Endothelial cell (in vitro differentiated cells): ENCODE measurements at regions not wholly inside any gene's neighbourhood (a gene's known extent, or its start where the extent isn't known, plus 50 kb on each side); places are given as distances from the start of the nearest gene placed in this dataset.

Experiments used
- DNase-seq: peaks from one replicate; pipeline ENCODE4 v3.0.0; 2021; ENCODE audit warnings: low spot score
- H3K27ac Mint-ChIP-seq: one replicate; pipeline ENCODE4 v1.8.0; 2021; ENCODE audit warnings: mixed read lengths, inconsistent platforms; ENCODE audit not compliant: unreplicated experiment
- H3K27me3 Mint-ChIP-seq: one replicate; pipeline ENCODE4 v1.8.0; 2021; ENCODE audit warnings: mild to moderate bottlenecking, moderate library complexity, mixed read lengths, inconsistent platforms; ENCODE audit not compliant: unreplicated experiment
- H3K36me3 Mint-ChIP-seq: one replicate; pipeline ENCODE4 v1.8.0; 2021; ENCODE audit warnings: mild to moderate bottlenecking, low read depth, mixed read lengths, inconsistent platforms; ENCODE audit not compliant: unreplicated experiment
- H3K4me1 Mint-ChIP-seq: one replicate; pipeline ENCODE4 v1.8.0; 2021; ENCODE audit warnings: mild to moderate bottlenecking, mixed read lengths, inconsistent platforms; ENCODE audit not compliant: unreplicated experiment
- H3K4me3 Mint-ChIP-seq: one replicate; pipeline ENCODE4 v1.8.0; 2021; ENCODE audit warnings: mild to moderate bottlenecking, mixed read lengths, inconsistent platforms; ENCODE audit not compliant: unreplicated experiment
- H3K9me3 Mint-ChIP-seq: one replicate; pipeline ENCODE4 v1.8.0; 2021; ENCODE audit warnings: mixed read lengths, inconsistent platforms; ENCODE audit not compliant: unreplicated experiment
- CTCF ChIP-seq: fragments of 200-600 bp; sonication (generic); IDR thresholded peaks from one replicate; pipeline ENCODE4 v1.5.0; 2021; ENCODE audit warnings: antibody characterized with exemption; ENCODE audit not compliant: unreplicated experiment

DNA sequence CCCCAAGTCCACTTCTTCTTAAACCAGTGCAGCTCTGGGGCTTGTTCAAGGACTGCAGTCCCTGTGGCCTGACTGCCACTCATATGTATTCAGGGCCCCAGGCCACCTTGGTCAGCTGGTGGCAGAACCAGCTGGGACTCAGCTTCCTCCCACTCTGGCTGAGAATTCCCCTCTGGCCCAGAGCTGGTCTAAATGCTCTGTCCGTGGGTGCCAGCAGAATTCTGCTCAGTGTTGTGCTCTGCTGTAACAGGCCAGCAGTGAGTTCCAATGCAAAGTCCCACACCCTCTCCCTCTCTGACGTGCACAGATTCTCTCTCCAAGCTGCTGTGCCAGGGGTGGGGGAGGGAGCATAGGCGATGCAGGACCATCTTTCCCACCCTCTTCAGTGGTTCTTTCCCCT lies 210.4 kb upstream of the RGS6 start:
- H3K9me3 Mint-ChIP-seq: no peaks in the 10 kb centered on the region
- H3K4me3 Mint-ChIP-seq: no peak overlapping the region
- H3K27ac Mint-ChIP-seq: no peak overlapping the region
- no peaks in the 10 kb centered on the region for H3K27me3 Mint-ChIP-seq
- DNase-seq: no peak
- peaks cover 3% of the 10 kb centered on the region for H3K4me1 Mint-ChIP-seq
- no peak for TF ChIP-seq CTCF
- H3K36me3 Mint-ChIP-seq: peaks cover 23% of the 10 kb centered on the region

DNA sequence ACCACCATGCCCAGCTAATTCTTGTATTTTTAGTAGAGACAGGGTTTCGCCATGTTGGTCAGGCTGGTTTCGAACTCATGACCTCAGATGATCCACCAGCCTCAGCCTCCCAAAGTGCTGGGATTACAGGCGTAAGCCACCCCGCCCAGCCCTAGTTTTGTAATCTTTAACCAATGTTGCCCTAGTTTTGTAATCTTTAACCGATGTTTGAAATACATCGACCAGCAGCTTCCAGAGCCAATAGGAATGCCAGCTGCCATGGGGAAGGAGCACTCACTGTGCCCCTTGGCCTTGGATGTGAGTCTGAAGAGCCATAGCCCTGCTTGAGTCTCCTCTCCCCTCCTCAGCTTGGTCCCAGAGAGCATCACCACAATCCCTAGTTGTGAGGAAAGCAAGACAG lies 209.3 kb upstream of the RGS6 start:
- no peak for DNase-seq
- Mint-ChIP-seq H3K27ac (no peak overlapping the region), H3K36me3 (peaks cover 23% of the 10 kb centered on the region), H3K4me3 (no peak overlapping the region), H3K27me3 (no peaks in the 10 kb centered on the region), H3K4me1 (peaks cover 3% of the 10 kb centered on the region), H3K9me3 (no peaks in the 10 kb centered on the region)
- no peak for TF ChIP-seq CTCF

- no peak overlapping the region for H3K27ac Mint-ChIP-seq
- H3K4me1 Mint-ChIP-seq: peaks cover 3% of the 10 kb centered on the region
- peaks cover 26% of the 10 kb centered on the region for H3K36me3 Mint-ChIP-seq
- TF ChIP-seq CTCF: no peak
- no peaks in the 10 kb centered on the region for H3K9me3 Mint-ChIP-seq
- peaks cover 4% of the 10 kb centered on the region for H3K27me3 Mint-ChIP-seq
- no peak for DNase-seq
- H3K4me3 Mint-ChIP-seq: peak overlapping the region; percentile 6
Measured at GRCh38 chr14:71725922-71726579, 206.2 kb upstream of the RGS6 start.

GRCh38 chr14:71726580-71727021 lies 205.6 kb upstream of the RGS6 start:
- Mint-ChIP-seq H3K4me3 (no peak overlapping the region), H3K4me1 (peaks cover 3% of the 10 kb centered on the region), H3K27me3 (peaks cover 5% of the 10 kb centered on the region), H3K27ac (no peak overlapping the region), H3K36me3 (peaks cover 31% of the 10 kb centered on the region), H3K9me3 (no peaks in the 10 kb centered on the region)
- no peak for TF ChIP-seq CTCF
- no peak for DNase-seq

GRCh38 chr14:71728386-71728785 lies 203.8 kb upstream of the RGS6 start:
- no peak for TF ChIP-seq CTCF
- no peaks in the 10 kb centered on the region for H3K4me1 Mint-ChIP-seq
- H3K27ac Mint-ChIP-seq: no peak overlapping the region
- no peak for DNase-seq
- peaks cover 5% of the 10 kb centered on the region for H3K27me3 Mint-ChIP-seq
- H3K9me3 Mint-ChIP-seq: no peaks in the 10 kb centered on the region
- H3K36me3 Mint-ChIP-seq: peaks cover 34% of the 10 kb centered on the region
- H3K4me3 Mint-ChIP-seq: no peak overlapping the region
